HG03175 (cell line): ENCODE measurements at regions not wholly inside any gene's neighbourhood (a gene's known extent, or its start where the extent isn't known, plus 50 kb on each side); places are given as distances from the start of the nearest gene placed in this dataset.
"Not testable (repeated sequence)": the region's sequence is repeated elsewhere in the genome, so short reads cannot be mapped to it uniquely, and the experiment has no call there.

Experiments used
- ATAC-seq: cut with Tn5 transposase; IDR thresholded peaks from one replicate; pipeline ENCODE4 v1.9.1; 2021; ENCODE audit warnings: mild to moderate bottlenecking, moderate library complexity; ENCODE audit not compliant: unreplicated experiment

- ATAC-seq, result no peak
These were observed 106.7 kb downstream of the LEPR start for GRCh38 chr1:65527190-65527589.

- no peak for ATAC-seq
These were observed 107.4 kb downstream of the LEPR start for GRCh38 chr1:65527707-65528503.

- no peak for ATAC-seq
These were observed 111.6 kb downstream of the LEPR start for GRCh38 chr1:65531972-65532570.

DNA sequence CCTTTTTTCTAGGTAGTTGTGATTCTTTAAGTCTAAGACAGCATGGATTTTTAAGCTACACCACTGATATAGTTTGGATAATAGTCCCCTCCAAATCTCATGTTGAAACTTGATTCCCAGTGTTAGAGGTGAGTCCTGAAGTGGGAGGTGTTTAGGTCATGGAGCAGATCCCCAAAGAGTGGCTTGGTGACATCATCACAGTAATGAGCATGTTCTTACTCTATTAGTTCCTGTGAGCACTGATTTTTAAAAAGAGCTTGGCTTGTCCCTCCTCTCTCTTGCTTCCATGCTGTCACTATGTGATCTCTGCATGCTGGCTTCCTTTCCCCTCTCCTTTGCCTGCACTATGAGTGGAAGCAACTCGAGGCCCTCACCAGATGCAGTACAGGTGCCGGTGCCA lies 115.5 kb downstream of the LEPR start:
- no peak for ATAC-seq

GRCh38 chr1:65538086-65538485 lies 117.6 kb downstream of the LEPR start:
- no peak for ATAC-seq

- no peak for ATAC-seq
These were observed 118.2 kb downstream of the LEPR start for GRCh38 chr1:65538664-65539063.

DNA sequence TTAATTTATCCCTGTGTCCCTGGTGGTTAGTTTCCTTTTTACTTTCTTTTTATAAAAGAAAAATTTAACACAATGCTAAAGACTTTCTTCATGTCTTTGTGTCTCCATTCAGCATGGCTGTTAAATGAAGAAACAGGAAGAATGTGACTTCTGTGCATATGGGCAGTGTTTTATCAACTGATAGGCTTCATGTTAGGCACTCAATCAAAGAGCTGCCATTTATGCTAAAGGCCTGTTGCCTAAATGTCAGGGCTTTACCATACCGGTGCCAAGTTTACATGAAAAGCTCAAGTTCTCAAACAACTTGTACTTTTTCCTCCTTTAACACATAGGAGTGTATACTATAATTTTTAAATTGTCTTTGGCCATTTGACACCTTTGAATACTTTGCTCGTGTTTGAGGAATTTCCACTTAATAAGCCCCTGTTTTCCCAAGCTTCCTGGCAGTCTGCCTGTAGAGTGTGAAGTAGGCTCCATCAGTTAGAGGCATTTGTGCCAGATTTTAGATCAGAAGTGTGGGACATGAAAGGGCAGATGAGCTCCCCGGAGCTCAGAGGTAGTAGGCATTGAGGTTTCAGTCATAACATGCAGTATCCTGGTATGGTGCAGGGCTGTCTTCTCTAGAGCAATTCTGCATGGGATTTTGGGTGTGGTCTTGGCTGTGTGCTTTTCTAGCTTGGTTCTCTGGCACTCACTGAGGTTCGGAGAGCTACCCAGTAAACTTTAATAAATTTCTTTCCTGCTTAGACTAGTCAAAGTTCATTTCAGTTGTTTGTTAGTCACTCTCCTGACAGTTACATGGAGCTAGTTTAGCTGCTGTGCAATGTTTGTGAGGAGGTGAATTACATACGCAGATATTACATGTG lies 119.0 kb downstream of the LEPR start:
- ATAC-seq, result no peak

GRCh38 chr1:65541161-65541560 lies 120.7 kb downstream of the LEPR start:
- no peak for ATAC-seq

DNA sequence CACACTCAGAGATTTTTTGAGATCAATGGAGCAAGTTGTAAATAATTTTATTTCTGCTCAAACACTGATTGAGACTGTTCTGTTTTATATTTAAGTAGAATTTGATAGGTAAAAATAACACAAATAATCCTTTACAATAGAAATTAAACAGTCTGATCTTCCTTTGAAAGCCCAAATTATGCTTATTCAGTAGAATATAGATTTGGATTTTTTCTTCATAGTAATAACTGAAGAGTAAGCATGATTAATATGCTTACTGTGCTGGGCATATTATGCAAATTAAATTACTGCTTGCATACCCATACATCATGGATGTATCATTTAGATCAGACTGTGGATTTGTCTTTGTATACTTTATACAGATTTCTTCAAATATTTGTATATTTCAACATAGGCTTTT lies 121.4 kb downstream of the LEPR start:
- no peak for ATAC-seq

- ATAC-seq, result not testable (repeated sequence)
These were observed 122.1 kb downstream of the LEPR start for GRCh38 chr1:65542592-65542991.

DNA sequence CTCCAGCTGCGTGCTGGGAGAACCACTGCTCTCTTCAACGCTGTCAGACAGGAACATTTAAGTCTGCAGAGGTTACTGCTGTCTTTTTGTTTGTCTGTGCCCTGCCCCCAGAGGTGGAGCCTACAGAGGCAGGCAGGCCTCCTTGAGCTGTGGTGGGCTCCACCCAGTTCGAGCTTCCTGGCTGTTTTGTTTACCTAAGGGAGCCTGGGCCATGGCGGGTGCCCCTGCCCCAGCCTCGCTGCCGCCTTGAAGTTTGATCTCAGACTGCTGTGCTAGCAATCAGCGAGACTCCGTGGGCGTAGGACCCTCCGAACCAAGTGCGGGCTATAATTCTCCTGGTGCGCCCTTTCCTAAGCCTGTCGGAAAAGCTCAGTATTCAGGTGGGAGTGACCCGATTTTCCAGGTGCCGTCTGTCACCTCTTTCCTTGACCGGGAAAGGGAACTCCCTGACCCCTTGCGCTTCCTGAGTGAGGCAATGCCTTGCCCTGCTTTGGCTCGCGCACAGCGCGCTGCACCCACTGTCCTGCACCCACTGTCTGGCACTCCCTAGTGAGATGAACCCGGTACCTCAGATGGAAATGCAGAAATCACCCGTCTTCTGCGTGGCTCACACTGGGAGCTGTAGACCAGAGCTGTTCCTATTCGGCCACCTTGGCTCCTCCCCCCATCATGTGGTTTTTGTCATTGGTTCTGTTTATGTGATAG lies 130.0 kb downstream of the LEPR start:
- not testable (repeated sequence) for ATAC-seq

GRCh38 chr1:65552484-65552883 lies 132.0 kb downstream of the LEPR start:
- not testable (repeated sequence) for ATAC-seq

DNA sequence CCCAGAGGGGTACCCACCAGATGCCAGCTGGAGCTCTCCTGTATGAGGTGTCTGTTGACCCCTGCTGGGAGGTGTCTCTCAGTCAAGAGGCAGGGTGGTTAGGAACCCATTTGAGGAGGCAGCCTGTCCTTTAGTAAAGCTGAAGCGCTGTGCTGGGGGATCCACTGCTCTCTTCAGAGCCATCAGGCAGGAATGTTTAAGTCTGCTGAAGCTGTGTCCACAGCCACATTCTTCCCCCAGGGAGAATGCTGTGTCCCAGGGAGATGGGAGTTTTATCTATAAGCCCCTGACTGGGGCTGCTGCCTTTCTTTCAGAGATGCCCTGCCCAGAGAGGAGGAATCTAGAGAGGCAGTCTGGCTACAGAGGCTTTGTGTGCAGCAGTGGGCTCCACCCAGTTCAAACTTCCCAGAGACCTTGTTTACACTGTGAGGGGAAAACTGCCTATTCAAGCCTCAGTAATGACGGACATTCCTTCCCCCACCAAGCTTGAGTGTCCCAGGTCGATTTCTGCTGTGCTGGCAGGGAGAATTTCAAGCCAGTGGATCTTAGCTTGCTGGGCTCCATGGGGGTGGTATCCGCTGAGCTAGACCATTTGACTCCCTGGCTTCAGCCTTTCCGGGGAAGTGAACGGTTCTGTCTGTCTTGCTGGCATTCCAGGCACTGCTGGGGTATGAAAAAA lies 133.8 kb downstream of the LEPR start:
- not testable (repeated sequence) for ATAC-seq

DNA sequence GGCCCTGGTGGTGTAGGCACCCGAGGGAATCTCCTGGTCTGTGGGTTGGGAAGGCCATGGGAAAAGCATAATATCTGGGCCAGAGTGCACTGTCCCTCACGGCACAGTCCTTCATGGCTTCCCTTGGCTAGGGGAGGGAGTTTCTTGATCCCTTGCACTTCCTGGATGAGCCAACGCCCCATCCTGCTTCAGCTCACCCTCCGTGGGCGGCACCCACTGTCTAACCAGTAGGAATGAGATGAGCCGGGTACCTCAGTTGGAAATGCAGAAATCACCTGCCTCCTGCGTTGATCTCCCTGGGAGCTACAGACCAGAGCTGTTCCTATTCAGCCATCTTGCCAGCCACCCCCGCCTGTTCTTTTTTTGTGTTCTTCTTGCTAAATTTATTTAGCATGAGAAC lies 134.4 kb downstream of the LEPR start:
- ATAC-seq, result no peak

- ATAC-seq, result no peak
These were observed 137.7 kb downstream of the LEPR start for GRCh38 chr1:65558215-65558614.

DNA sequence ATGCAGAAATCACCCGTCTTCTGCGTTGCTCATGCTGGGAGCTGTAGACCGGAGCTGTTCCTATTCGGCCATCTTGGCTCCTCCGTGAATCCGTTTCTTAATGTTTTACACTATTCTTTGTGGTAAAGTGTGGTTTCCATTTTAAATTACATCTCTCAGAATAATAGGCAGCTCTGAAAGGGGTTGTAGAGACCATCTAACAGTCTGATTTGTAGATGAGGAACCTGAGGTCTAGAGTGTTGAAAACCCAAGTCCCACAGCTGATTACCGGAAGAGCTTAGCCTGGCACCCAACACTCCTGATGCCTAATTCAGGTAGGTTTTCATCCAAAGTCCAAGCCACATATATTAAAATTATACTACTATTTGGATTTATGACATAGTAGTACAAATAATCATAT lies 144.0 kb downstream of the LEPR start:
- no peak for ATAC-seq

GRCh38 chr1:65568285-65568684 lies 147.8 kb downstream of the LEPR start:
- ATAC-seq, result no peak

DNA sequence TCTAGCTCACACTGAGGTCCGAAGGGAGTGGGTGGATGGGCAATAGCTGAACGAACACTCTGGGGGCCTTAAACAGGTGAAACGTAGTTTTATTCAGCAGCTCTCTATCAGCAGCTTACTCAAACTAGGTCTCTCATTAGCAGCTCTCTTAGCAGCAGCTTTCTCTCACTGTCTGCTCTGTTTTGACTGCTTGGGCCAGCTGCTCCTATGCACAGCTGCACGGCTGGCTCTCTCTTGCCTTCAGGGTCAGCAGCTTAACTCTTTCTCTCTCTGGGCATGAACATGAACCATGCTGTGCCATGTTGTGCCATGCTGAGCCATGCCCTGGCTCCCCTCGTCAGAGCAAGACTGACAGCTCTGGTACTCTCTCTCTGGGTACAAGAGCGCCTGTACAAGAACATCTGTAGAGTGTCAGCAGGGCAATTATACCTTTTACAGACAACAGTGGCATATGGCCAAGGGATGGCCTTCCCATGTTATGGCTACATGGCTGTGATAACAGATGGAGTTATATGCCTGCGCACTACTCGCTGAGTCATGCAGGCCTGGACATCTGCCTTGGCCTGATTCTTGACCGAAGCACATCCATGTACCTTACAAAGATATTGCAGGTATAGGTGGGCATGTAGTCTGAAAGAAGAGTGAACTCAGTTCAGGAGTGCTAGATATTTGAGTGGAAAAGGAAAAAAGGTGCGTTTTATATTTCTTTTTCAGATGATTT lies 152.4 kb downstream of the LEPR start:
- no peak for ATAC-seq

- ATAC-seq, result no peak
These were observed 156.8 kb downstream of the LEPR start for GRCh38 chr1:65577278-65577677.

GRCh38 chr1:65577982-65578381 lies 157.5 kb downstream of the LEPR start:
- not testable (repeated sequence) for ATAC-seq
